ENCODE measurements at regions not wholly inside any gene's neighbourhood (a gene's known extent, or its start where the extent isn't known, plus 50 kb on each side); places are given as distances from the start of the nearest gene placed in this dataset.

DNA sequence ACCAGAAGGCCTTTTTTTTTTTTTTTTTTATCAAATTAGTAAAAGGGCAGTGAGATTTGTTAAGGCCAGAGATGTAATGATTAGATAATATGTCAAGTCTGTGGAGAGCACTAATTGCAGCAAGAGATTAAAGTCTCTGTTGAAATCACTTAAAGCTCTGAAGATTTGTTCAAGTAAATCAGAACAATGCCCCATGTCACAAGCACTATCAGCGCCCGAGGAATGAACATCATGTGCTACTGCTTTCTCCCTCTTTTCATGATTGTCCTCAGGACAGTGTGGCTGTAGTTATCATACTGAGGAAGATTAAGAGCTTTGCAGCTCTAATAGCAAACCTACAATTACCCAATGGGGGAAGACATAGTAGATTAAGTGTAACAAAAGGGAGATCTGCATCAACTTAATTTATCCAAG is 71.1 kb downstream of the TDRD15 start:
- TF ChIP-seq, protein P1, sequence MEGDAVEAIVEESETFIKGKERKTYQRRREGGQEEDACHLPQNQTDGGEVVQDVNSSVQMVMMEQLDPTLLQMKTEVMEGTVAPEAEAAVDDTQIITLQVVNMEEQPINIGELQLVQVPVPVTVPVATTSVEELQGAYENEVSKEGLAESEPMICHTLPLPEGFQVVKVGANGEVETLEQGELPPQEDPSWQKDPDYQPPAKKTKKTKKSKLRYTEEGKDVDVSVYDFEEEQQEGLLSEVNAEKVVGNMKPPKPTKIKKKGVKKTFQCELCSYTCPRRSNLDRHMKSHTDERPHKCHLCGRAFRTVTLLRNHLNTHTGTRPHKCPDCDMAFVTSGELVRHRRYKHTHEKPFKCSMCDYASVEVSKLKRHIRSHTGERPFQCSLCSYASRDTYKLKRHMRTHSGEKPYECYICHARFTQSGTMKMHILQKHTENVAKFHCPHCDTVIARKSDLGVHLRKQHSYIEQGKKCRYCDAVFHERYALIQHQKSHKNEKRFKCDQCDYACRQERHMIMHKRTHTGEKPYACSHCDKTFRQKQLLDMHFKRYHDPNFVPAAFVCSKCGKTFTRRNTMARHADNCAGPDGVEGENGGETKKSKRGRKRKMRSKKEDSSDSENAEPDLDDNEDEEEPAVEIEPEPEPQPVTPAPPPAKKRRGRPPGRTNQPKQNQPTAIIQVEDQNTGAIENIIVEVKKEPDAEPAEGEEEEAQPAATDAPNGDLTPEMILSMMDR (IDR thresholded peaks at IDR 0.05; ENCODE audit: insufficient read depth, low read length, poor library complexity, severe bottlenecking): no peak
- TF ChIP-seq EZH2phosphoT487 (conservative IDR thresholded peaks at IDR 0.05; ENCODE audit: low read length): no peak
